B cell (primary cell): ENCODE measurements at regions not wholly inside any gene's neighbourhood (a gene's known extent, or its start where the extent isn't known, plus 50 kb on each side); places are given as distances from the start of the nearest gene placed in this dataset.

Experiments used
- ATAC-seq: fragments of 200-7000 bp; cut with Tn5 transposase; one replicate; pipeline ENCODE4 v1.10.0; 2021; ENCODE audit warnings: low read depth, mild to moderate bottlenecking, moderate number of reproducible peaks, moderate library complexity
- CTCF ChIA-PET: fragments of 350-600 bp; sonication (Branson Sonifier 250); formaldehyde crosslinking; loops from one replicate; lab custom pipeline; 2021; ENCODE audit warnings: antibody characterized with exemption, inconsistent platforms; lab: Charles Lee
- POLR2A ChIA-PET: fragments of 350-600 bp; sonication (Branson Sonifier 250); formaldehyde crosslinking; loops from one replicate; lab custom pipeline; 2021; ENCODE audit warnings: antibody characterized with exemption; lab: Charles Lee
- DNase-seq: peaks from one replicate; pipeline ENCODE4 v3.0.0; 2013
- H2AFZ ChIP-seq: 2 replicates; pipeline ENCODE4 v1.6.1; 2012; ENCODE audit warnings: mild to moderate bottlenecking, low read depth, low read length; ENCODE audit not compliant: insufficient read depth, poor library complexity, severe bottlenecking
- H3K27ac ChIP-seq, 2 donors: 1 replicate in 1 of 2; 2 replicates in 1 of 2; pipeline ENCODE4 v1.5.1; 2012 to 2013; ENCODE audit warnings: low read length in 2 of 2, mild to moderate bottlenecking in 2 of 2, moderate library complexity in 1 of 2
- H3K27me3 ChIP-seq, 4 experiments: fragments of 200-600 bp in 1 of 4; sonication (generic) in 1 of 4; replicated peaks in 1 of 4; 1 replicate in 2 of 4; 2 replicates in 2 of 4; pipeline versions ENCODE4 v1.6.1 to v1.7.0; 2013 to 2016; ENCODE audit warnings: low read length in 3 of 4, mild to moderate bottlenecking in 2 of 4, mixed read lengths in 1 of 4, moderate library complexity in 1 of 4; ENCODE audit not compliant: insufficient read depth in 4 of 4, control insufficient read depth in 3 of 4; ENCODE audit errors: control extremely low read depth in 1 of 4
- H3K36me3 ChIP-seq, 2 experiments: replicated peaks in 1 of 2; 1 replicate in 1 of 2; 2 replicates in 1 of 2; pipeline versions ENCODE4 v1.6.1 to v1.7.1; 2013; ENCODE audit warnings: low read length in 1 of 2; ENCODE audit not compliant: insufficient read depth in 2 of 2, control insufficient read depth in 1 of 2; ENCODE audit errors: control extremely low read depth in 1 of 2, extremely low read depth in 1 of 2
- H3K4me1 ChIP-seq, 2 donors: fragments of 200-600 bp in 1 of 2; sonication (generic) in 1 of 2; 1 replicate in 1 of 2; 2 replicates in 1 of 2; pipeline versions ENCODE4 v1.5.1 to v1.6.1; 2013 to 2017; ENCODE audit warnings: low read length in 2 of 2; ENCODE audit not compliant: control insufficient read depth in 2 of 2, insufficient read depth in 2 of 2
- H3K4me2 ChIP-seq: replicated peaks from 2 replicates; pipeline ENCODE3; 2012; ENCODE audit warnings: mild to moderate bottlenecking, low read depth, low read length; ENCODE audit not compliant: poor library complexity, severe bottlenecking
- H3K4me3 ChIP-seq, 5 experiments: fragments of 200-600 bp in 1 of 5; sonication (generic) in 1 of 5; 1 replicate in 3 of 5; 2 replicates in 2 of 5; pipeline versions ENCODE4 v1.5.1 to v1.7.0; 2011 to 2016; ENCODE audit warnings: low read length in 4 of 5, mild to moderate bottlenecking in 4 of 5, low read depth in 2 of 5, control low read depth in 1 of 5, moderate library complexity in 1 of 5; ENCODE audit not compliant: insufficient read depth in 1 of 5; ENCODE audit errors: control extremely low read depth in 1 of 5, extremely low read depth in 1 of 5
- H3K79me2 ChIP-seq: fragments of 200-600 bp; sonication (generic); one replicate; pipeline ENCODE4 v1.6.0; 2016; ENCODE audit warnings: low read length; ENCODE audit not compliant: control insufficient read depth, insufficient read depth
- H3K9ac ChIP-seq: fragments of 200-600 bp; sonication (generic); 2 replicates; pipeline ENCODE4 v1.6.1; 2017; ENCODE audit warnings: mild to moderate bottlenecking, low read length, moderate library complexity
- H3K9me3 ChIP-seq, 3 donors: one replicate each; pipeline versions ENCODE4 v1.6.1 to v1.7.1; 2013; ENCODE audit warnings: low read length in 2 of 3; ENCODE audit not compliant: control insufficient read depth in 2 of 3, insufficient read depth in 1 of 3; ENCODE audit errors: control extremely low read depth in 1 of 3
- H4K20me1 ChIP-seq: 2 replicates; pipeline ENCODE4 v1.6.0; 2012; ENCODE audit warnings: mild to moderate bottlenecking, low read length; ENCODE audit not compliant: insufficient read depth, control insufficient read depth, poor library complexity, severe bottlenecking
- H3K27ac Mint-ChIP-seq: one replicate; pipeline ENCODE4 v1.8.0; 2021; ENCODE audit warnings: mixed read lengths
- H3K27me3 Mint-ChIP-seq: one replicate; pipeline ENCODE4 v1.8.0; 2021; ENCODE audit warnings: mixed read lengths
- H3K4me1 Mint-ChIP-seq: one replicate; pipeline ENCODE4 v1.8.0; 2021; ENCODE audit warnings: mixed read lengths
- H3K4me3 Mint-ChIP-seq: one replicate; pipeline ENCODE4 v1.8.0; 2021; ENCODE audit warnings: mixed read lengths
- H3K9me3 Mint-ChIP-seq: one replicate; pipeline ENCODE4 v1.8.0; 2022; ENCODE audit warnings: mixed read lengths; ENCODE audit not compliant: insufficient read depth
- EZH2 ChIP-seq: IDR thresholded peaks from 2 replicates; pipeline ENCODE4 v1.6.1; 2012; ENCODE audit warnings: borderline replicate concordance, low read depth, mild to moderate bottlenecking, moderate library complexity, low read length; ENCODE audit not compliant: insufficient read depth, poor library complexity, severe bottlenecking
- WGBS: methylation state at CpG from one replicate; pipeline ENCODE4 v1.1.5; 2013; ENCODE audit warnings: missing lambda C conversion rate; ENCODE audit not compliant: insufficient coverage; 5-methylcytosine and 5-hydroxymethylcytosine counted together
- intact Hi-C: fragments of 100-400 bp; cut with micrococcal nuclease; formaldehyde crosslinking; loops from one replicate; pipeline ENCODE4 v1.10.0; 2022
- TF ChIP-seq, protein P1 (sequence below): fragments of 200-600 bp; IDR thresholded peaks from one replicate; pipeline ENCODE4 v1.8.0; 2022; ENCODE audit warnings: antibody characterized with exemption, mild to moderate bottlenecking

DNA sequence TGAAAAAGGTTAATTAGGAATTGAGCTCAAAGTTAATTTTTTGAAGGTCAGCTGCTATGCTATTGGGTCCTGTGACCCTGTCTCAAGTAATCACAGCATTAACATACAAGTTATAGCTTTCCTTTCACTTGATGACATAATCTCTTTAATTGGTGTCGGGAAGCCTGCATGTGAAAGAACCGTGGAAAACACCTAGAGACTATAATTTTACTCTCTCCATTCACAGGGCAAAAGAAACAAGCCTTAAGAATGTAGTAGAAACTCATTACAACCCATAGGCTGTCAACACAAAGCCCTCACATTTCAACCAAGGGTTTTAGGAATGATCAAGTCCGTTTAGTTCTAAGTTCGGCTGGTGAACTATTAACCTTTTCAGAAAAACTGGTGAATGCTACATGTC lies 104.4 kb downstream of the PPM1A start:
- no peak overlapping the region for H3K4me3 ChIP-seq
- H3K27ac ChIP-seq: no peak overlapping the region
- DNase-seq: no peak
- ChIA-PET POLR2A (no interaction called here), CTCF (interaction anchor here (1.2 kb wide), 1 partner anchor 22 kb away, joined by 3 read pairs; no protein-coding TSS in a partner anchor)
- WGBS: 100% methylated on average over 2 of the region's 4 CpGs
- no peak overlapping the region for H2AFZ ChIP-seq
- Mint-ChIP-seq H3K4me3 (no peak overlapping the region), H3K27me3 (peaks cover 12% of the 10 kb centered on the region), H3K4me1 (no peaks in the 10 kb centered on the region), H3K9me3 (no peaks in the 10 kb centered on the region), H3K27ac (no peak overlapping the region)
- H3K27me3 ChIP-seq: peaks cover 0 to 19% (median 2%) of the 10 kb centered on the region in 4 experiments
- TF ChIP-seq, protein P1, sequence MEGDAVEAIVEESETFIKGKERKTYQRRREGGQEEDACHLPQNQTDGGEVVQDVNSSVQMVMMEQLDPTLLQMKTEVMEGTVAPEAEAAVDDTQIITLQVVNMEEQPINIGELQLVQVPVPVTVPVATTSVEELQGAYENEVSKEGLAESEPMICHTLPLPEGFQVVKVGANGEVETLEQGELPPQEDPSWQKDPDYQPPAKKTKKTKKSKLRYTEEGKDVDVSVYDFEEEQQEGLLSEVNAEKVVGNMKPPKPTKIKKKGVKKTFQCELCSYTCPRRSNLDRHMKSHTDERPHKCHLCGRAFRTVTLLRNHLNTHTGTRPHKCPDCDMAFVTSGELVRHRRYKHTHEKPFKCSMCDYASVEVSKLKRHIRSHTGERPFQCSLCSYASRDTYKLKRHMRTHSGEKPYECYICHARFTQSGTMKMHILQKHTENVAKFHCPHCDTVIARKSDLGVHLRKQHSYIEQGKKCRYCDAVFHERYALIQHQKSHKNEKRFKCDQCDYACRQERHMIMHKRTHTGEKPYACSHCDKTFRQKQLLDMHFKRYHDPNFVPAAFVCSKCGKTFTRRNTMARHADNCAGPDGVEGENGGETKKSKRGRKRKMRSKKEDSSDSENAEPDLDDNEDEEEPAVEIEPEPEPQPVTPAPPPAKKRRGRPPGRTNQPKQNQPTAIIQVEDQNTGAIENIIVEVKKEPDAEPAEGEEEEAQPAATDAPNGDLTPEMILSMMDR: no peak
- TF ChIP-seq EZH2: no peak
- no peaks in the 10 kb centered on the region for H3K36me3 ChIP-seq
- H3K9ac ChIP-seq: no peak overlapping the region
- intact Hi-C loops: loop anchor here (5.0 kb wide), 1 partner anchor 209 kb away; no protein-coding TSS in a partner anchor
- no peak for ATAC-seq
- H3K79me2 ChIP-seq: no peaks in the 10 kb centered on the region
- H3K4me2 ChIP-seq: no peak overlapping the region
- H4K20me1 ChIP-seq: no peaks in the 10 kb centered on the region
- H3K9me3 ChIP-seq: no peaks in the 10 kb centered on the region
- no peaks in the 10 kb centered on the region for H3K4me1 ChIP-seq

DNA sequence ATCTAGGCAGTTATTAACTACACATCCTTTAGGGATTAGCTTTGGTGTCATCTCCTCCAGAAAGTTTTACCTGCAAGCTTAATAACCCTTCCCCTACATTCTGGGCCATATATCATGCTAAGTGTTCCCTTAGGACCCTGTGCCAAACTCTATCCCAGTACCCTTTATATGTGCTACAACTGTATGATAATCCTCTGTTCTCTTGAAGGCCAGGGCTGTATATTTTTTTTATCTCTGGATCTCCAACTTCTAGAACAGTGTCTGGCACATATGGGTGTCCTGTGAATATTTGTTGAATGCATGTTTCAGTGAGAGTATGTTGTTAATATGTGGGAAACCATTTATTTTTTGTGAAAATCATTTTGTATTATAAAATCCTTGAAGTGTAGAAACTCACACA lies 106.7 kb downstream of the PPM1A start:
- Mint-ChIP-seq H3K27ac (no peak overlapping the region), H3K4me3 (no peak overlapping the region), H3K27me3 (peaks cover 3% of the 10 kb centered on the region), H3K9me3 (no peaks in the 10 kb centered on the region), H3K4me1 (no peaks in the 10 kb centered on the region)
- ChIA-PET POLR2A (no interaction called here), CTCF (no interaction called here)
- Histone ChIP-seq H3K27ac (no peak overlapping the region), H2AFZ (no peak overlapping the region), H3K27me3 (peaks cover 0 to 13% (median 0%) of the 10 kb centered on the region in 4 experiments), H3K4me2 (no peak overlapping the region), H4K20me1 (no peaks in the 10 kb centered on the region), H3K4me3 (no peak overlapping the region), H3K4me1 (no peaks in the 10 kb centered on the region), H3K9ac (no peak overlapping the region), H3K9me3 (no peaks in the 10 kb centered on the region), H3K36me3 (no peaks in the 10 kb centered on the region), H3K79me2 (no peaks in the 10 kb centered on the region)
- DNase-seq (no peak), ATAC-seq (no peak)
- intact Hi-C loops: no loop called here
- no peak for TF ChIP-seq EZH2
- TF ChIP-seq, protein P1: no peak
